Spleen (tissue), 11 donors: ENCODE measurements at regions not wholly inside any gene's neighbourhood (a gene's known extent, or its start where the extent isn't known, plus 50 kb on each side); places are given as distances from the start of the nearest gene placed in this dataset.
A peak's percentile ranks its signal among the peaks of the same experiment; 100 is the strongest.

Source experiments
- DNase-seq: peaks from one replicate; pipeline ENCODE4 v3.0.0-alpha.2; 2020
- H3K27ac ChIP-seq, 8 donors: fragments of 200-600 bp; sonication (generic) in 7 of 8; 1 replicate in 4 of 8; 2 replicates in 4 of 8; pipeline versions ENCODE4 v1.5.0 to v1.8.0; 2016 to 2021; ENCODE audit warnings: inconsistent platforms in 4 of 8, mild to moderate bottlenecking in 4 of 8, moderate library complexity in 1 of 8
- H3K27me3 ChIP-seq, 7 donors: fragments of 200-600 bp; sonication (generic) in 6 of 7; replicated peaks in 1 of 7; 1 replicate in 4 of 7; 2 replicates in 3 of 7; pipeline versions ENCODE4 v1.5.0 to v1.8.0; 2016 to 2021; ENCODE audit warnings: inconsistent platforms in 3 of 7, mild to moderate bottlenecking in 1 of 7
- H3K36me3 ChIP-seq, 6 donors: fragments of 200-600 bp; sonication (generic) in 5 of 6; 1 replicate in 4 of 6; 2 replicates in 2 of 6; pipeline versions ENCODE4 v1.5.0 to v1.8.0; 2016 to 2021; ENCODE audit warnings: inconsistent platforms in 2 of 6
- H3K4me1 ChIP-seq, 6 donors: fragments of 200-600 bp; sonication (generic) in 5 of 6; 1 replicate in 3 of 6; 2 replicates in 3 of 6; pipeline versions ENCODE4 v1.5.0 to v1.8.0; 2016 to 2021; ENCODE audit warnings: inconsistent platforms in 3 of 6
- H3K4me3 ChIP-seq, 8 donors: fragments of 200-600 bp; sonication (generic) in 7 of 8; 1 replicate in 4 of 8; 2 replicates in 4 of 8; pipeline versions ENCODE4 v1.5.0 to v1.8.0; 2016 to 2021; ENCODE audit warnings: inconsistent platforms in 4 of 8, mild to moderate bottlenecking in 4 of 8, moderate library complexity in 2 of 8
- H3K9me3 ChIP-seq, 8 donors: fragments of 200-600 bp; sonication (generic) in 7 of 8; 1 replicate in 4 of 8; 2 replicates in 4 of 8; pipeline versions ENCODE4 v1.5.0 to v1.8.0; 2016 to 2021; ENCODE audit warnings: inconsistent platforms in 4 of 8
- POLR2A ChIP-seq, 3 donors: fragments of 450-650 bp; IDR thresholded peaks; one replicate each; pipeline ENCODE4 v1.5.1; 2017; ENCODE audit warnings: antibody characterized with exemption in 3 of 3, mild to moderate bottlenecking in 1 of 3
- POLR2AphosphoS5 ChIP-seq, 3 donors: sonication (generic); formaldehyde crosslinking; IDR thresholded peaks; one replicate each; pipeline ENCODE4 v1.5.1; 2017; ENCODE audit warnings: antibody characterized with exemption in 3 of 3
- WGBS, 5 donors: extraction: QIAGEN DNeasy Blood & Tissue Kit in 3 of 5; methylation state at CpG; one replicate each; pipeline versions ENCODE4 v1.1.5 to v1.1.7; 2013 to 2018; 5-methylcytosine and 5-hydroxymethylcytosine counted together
- intact Hi-C: fragments of 100-400 bp; cut with DNase I; formaldehyde crosslinking; loops from one replicate; pipeline ENCODE4 v1.15.0; 2023; ENCODE audit warnings: low total_unique reads
- TF ChIP-seq, protein P1 (sequence below), 11 experiments: fragments of 200-600 bp in 7 of 11; fragments of 450-650 bp in 4 of 11; sonication (generic) in 4 of 11; IDR thresholded peaks in 8 of 11; conservative IDR thresholded peaks in 3 of 11; 1 replicate in 7 of 11; 2 replicates in 4 of 11; pipeline versions ENCODE4 v1.4.0 to v1.8.0; 2016 to 2021; ENCODE audit warnings: antibody characterized with exemption in 11 of 11, inconsistent platforms in 4 of 11, mild to moderate bottlenecking in 1 of 11
- donor health status: healthy with polysubstance abuse.
- donor health status: DM: no; HTN: no; CAD: no; lungs with moderate emphysema.
- donor health status: DM: no; HTN: no; CAD: no.
- donor health status: Bipolar disorder and iron deficiency.
- donor health status: healthy.
- donor health status: DM: no; HTN: no; CAD: no.
- donor health status: DM: yes; HTN: yes; CAD: no.

DNA sequence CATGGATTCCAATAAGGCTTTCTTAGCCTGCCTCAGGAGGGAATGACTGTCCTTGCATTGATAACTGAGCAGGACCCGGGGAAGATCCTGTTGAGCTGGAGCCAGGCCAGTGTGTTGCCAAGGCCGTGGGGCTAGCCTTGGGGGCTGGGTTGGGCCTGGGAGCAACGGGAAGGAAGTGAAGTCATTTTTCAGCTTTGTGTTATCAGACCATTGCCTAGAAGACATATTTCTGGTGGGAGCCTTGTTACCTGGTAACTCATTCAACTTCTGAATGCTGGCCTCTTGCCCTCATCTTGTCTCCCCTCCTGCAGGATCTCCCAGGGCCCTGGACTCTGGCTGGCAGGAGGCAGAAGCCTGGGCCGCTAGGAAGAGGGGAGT, 92.7 kb upstream of the MGAT5 start:
- H3K27ac ChIP-seq, result peak overlapping the region; percentile 21 to 82 (median 74)
- intact Hi-C loops, result no loop called here
- H3K36me3 ChIP-seq, result peaks cover 0 to 11% (median 0%) of the 10 kb centered on the region in 6 donors
- peak; percentile 55 to 79 (median 66) for TF ChIP-seq POLR2AphosphoS5 (IDR thresholded peaks at IDR 0.05)
- TF ChIP-seq, protein P1, sequence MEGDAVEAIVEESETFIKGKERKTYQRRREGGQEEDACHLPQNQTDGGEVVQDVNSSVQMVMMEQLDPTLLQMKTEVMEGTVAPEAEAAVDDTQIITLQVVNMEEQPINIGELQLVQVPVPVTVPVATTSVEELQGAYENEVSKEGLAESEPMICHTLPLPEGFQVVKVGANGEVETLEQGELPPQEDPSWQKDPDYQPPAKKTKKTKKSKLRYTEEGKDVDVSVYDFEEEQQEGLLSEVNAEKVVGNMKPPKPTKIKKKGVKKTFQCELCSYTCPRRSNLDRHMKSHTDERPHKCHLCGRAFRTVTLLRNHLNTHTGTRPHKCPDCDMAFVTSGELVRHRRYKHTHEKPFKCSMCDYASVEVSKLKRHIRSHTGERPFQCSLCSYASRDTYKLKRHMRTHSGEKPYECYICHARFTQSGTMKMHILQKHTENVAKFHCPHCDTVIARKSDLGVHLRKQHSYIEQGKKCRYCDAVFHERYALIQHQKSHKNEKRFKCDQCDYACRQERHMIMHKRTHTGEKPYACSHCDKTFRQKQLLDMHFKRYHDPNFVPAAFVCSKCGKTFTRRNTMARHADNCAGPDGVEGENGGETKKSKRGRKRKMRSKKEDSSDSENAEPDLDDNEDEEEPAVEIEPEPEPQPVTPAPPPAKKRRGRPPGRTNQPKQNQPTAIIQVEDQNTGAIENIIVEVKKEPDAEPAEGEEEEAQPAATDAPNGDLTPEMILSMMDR (IDR thresholded peaks at IDR 0.05 in 8 of 11, conservative IDR thresholded peaks at IDR 0.05 in 3 of 11), result no peak
- no peak for TF ChIP-seq POLR2A (IDR thresholded peaks at IDR 0.05)
- H3K4me1 ChIP-seq, result peaks cover 25 to 100% (median 68%) of the 10 kb centered on the region in 6 donors
- no peaks in the 10 kb centered on the region for H3K9me3 ChIP-seq
- H3K27me3 ChIP-seq, result no peaks in the 10 kb centered on the region
- DNase-seq, result peak; percentile 85
- WGBS, 5 donors, result 24 to 35% (median 26%) methylated on average over 4 of the region's 4 CpGs
- H3K4me3 ChIP-seq, result peak overlapping the region in 1 of 8 donors; percentile 4

DNA sequence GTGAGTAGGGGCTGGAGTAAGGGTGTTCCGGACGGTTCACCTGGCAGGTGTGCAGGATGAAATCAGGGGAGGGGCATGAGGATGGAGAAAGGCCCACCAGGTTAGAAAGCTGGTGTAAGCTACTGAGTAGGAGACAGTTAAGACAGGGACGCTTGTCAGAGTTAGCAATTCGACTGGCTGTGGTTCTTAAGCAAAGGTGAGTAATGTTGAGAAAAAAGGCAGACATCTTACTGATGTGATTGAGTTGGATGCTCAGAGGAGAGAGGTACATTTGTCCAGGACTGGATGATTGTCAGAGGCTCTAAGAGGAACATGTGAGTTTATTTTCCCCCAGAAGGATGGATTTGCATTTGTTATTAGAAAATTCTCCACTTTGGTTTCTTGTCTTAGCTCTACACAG, 90.5 kb upstream of the MGAT5 start:
- TF ChIP-seq, protein P1 (IDR thresholded peaks at IDR 0.05 in 8 of 11, conservative IDR thresholded peaks at IDR 0.05 in 3 of 11), result no peak
- no peak for TF ChIP-seq POLR2A (IDR thresholded peaks at IDR 0.05)
- TF ChIP-seq POLR2AphosphoS5 (IDR thresholded peaks at IDR 0.05), result no peak
- 89 to 96% (median 94%) methylated on average over 4 of the region's 4 CpGs for WGBS, 5 donors
- intact Hi-C loops, result no loop called here
- H3K36me3 ChIP-seq, result no peaks in the 10 kb centered on the region
- H3K9me3 ChIP-seq, result no peaks in the 10 kb centered on the region
- DNase-seq, result no peak
- peaks cover 25 to 100% (median 58%) of the 10 kb centered on the region in 6 donors for H3K4me1 ChIP-seq
- no peak overlapping the region for H3K4me3 ChIP-seq
- H3K27me3 ChIP-seq, result no peaks in the 10 kb centered on the region
- H3K27ac ChIP-seq, result no peak overlapping the region

DNA sequence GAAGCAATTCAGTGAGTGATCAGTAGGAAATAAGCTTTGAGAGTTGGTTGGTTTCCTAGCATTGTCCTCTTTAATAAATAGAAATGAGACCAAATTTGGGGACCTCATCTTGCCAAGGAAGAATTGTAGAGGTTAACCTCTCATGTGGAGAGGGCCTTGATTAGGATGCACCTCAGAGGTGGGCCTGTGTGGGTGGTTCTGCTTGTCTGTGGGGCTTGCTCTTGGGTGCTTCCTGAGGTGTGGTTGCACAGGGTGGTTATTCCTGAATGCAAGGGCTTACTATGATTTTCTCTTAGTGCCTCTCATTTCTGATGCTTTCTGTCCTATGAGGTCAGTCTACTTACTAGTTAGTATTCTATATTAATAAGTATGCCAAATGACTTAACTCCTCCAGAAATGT, 89.6 kb upstream of the MGAT5 start:
- no peak for DNase-seq
- no peak for TF ChIP-seq POLR2AphosphoS5 (IDR thresholded peaks at IDR 0.05)
- intact Hi-C loops, result no loop called here

DNA sequence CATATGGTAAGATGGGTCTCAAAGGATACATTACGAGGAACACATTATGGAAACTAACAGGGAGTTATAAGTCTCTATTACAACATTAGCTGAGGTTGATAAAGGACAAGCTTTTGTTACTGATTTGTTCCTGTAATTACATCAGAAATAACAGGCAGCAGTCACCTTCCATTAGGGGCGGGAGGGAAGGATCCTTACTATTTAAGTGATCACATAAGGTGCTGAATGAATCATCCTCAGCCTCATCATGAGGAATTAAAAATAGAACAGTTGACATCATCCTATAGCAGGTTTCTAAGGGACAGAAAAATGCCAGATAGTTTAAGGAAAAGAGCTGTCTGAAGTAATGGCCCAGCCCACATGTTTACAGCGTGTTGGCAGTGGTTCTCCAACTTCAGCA, 86.9 kb upstream of the MGAT5 start:
- Histone ChIP-seq H3K4me3 (no peak overlapping the region), H3K27ac (no peak overlapping the region), H3K27me3 (no peaks in the 10 kb centered on the region), H3K9me3 (no peaks in the 10 kb centered on the region), H3K4me1 (peaks cover 7 to 98% (median 34%) of the 10 kb centered on the region in 6 donors), H3K36me3 (no peaks in the 10 kb centered on the region)
- whole genome bisulfite sequencing, 5 donors, result 86 to 99% (median 93%) methylated on average over 3 of the region's 3 CpGs
- no peak for TF ChIP-seq POLR2A (IDR thresholded peaks at IDR 0.05)
- intact Hi-C loops, result no loop called here
- DNase-seq, result no peak

More for the DNA sequence above, 89.6 kb upstream of the MGAT5 start:
- Histone ChIP-seq H3K27me3 (no peaks in the 10 kb centered on the region), H3K27ac (no peak overlapping the region), H3K36me3 (no peaks in the 10 kb centered on the region), H3K9me3 (no peaks in the 10 kb centered on the region), H3K4me1 (peaks cover 25 to 100% (median 56%) of the 10 kb centered on the region in 6 donors), H3K4me3 (no peak overlapping the region)

DNA sequence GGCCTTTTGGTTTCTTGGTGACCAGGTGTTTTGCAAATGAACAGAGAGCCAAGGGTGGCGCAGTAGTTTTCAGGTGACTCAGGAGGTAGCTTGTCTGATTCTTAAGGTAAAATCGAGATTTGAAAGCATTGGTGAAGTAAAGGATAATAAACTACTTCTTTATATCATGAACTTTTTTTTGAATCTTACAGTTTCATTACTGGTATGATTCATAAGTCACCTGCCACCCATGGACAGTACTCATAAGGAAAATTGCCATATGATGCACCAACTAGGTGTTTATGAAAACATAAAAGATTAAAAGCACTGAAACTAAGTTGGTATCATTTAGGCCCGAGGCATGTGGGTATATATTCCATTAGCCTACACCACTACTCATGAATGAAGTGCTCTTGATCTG, 84.1 kb upstream of the MGAT5 start:
- WGBS, 5 donors, result 66 to 79% (median 74%) methylated on average over 3 of the region's 3 CpGs
- peaks cover 0 to 97% (median 27%) of the 10 kb centered on the region in 6 donors for H3K4me1 ChIP-seq
- no peak for DNase-seq
- intact Hi-C loops, result no loop called here
- TF ChIP-seq POLR2AphosphoS5 (IDR thresholded peaks at IDR 0.05), result no peak
- TF ChIP-seq POLR2A (IDR thresholded peaks at IDR 0.05), result no peak
- TF ChIP-seq, protein P1 (IDR thresholded peaks at IDR 0.05 in 8 of 11, conservative IDR thresholded peaks at IDR 0.05 in 3 of 11), result no peak
- H3K9me3 ChIP-seq, result no peaks in the 10 kb centered on the region
- no peak overlapping the region for H3K27ac ChIP-seq
- no peak overlapping the region for H3K4me3 ChIP-seq
- peaks cover 0 to 4% (median 0%) of the 10 kb centered on the region in 6 donors for H3K36me3 ChIP-seq
- H3K27me3 ChIP-seq, result no peaks in the 10 kb centered on the region
